ENCODE measurements at regions not wholly inside any gene's neighbourhood (a gene's known extent, or its start where the extent isn't known, plus 50 kb on each side); places are given as distances from the start of the nearest gene placed in this dataset.

DNA sequence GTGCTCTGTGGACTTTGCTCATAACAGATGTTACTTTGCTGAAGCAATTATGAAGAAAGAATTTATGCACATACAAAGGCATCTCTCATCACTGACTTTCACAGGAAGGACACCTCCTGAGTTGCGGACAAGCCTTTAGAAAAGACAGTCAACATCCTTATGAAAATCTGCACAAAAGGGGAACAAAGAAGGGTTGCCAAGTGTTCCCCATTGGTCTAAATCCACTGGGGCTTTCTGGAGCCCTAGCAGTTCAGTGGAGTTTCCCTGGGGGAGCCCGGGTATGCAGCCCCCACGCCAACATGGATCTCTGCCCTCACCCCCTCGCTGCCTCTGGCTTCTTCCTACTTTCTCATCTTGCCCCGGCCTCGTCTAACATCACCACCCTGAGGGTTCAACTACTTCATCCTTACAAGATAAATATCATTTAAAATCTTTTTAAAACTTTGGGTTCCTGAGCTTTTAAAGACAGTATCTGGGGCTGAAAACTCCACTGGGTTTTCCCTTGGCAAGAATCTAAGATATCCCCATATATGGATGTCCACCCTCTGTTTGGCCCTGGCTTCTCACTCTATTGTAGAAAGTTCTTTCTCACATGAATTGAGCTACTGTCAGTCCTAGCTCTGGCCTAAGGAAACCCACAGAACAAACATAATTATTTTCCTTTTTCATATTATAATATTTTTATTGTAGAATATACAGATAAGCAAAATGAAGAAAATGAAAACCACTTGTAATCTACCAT, 207.9 kb upstream of the RGMA start:
- no peak for DNase-seq (ENCODE audit: extremely low read depth, low read depth)
- no peak for TF ChIP-seq CTCF (IDR thresholded peaks at IDR 0.05; ENCODE audit: low read depth, low read length, missing control alignments)
- no peak overlapping the region for H3K4me3 ChIP-seq (replicated peaks; ENCODE audit: low read depth, low read length)

DNA sequence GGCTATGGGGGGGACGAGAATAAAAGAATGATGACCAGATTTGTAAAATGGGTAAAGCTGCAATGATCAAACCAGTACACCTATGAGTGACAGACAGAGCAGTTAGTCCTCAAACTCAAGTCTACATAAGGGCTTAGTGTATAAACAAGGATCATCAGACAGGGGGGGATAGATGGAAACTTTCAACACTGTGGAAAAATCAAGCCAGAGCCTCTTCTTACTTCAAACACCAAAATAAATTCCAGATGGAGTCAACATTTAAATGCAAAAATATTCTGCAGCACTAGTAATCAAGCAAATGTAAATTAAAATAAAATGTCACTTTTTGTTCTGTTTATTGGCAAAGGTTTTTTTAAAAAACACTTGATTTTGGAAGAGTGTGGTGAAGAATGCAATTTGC, 205.9 kb upstream of the RGMA start:
- DNase-seq (ENCODE audit: extremely low read depth, low read depth): no peak
- no peak overlapping the region for H3K4me3 ChIP-seq (replicated peaks; ENCODE audit: low read depth, low read length)
- no peak for TF ChIP-seq CTCF (IDR thresholded peaks at IDR 0.05; ENCODE audit: low read depth, low read length, missing control alignments)

GRCh38 chr15:93294066-93294465, 205.1 kb upstream of the RGMA start:
- no peak for DNase-seq (ENCODE audit: extremely low read depth, low read depth)

DNA sequence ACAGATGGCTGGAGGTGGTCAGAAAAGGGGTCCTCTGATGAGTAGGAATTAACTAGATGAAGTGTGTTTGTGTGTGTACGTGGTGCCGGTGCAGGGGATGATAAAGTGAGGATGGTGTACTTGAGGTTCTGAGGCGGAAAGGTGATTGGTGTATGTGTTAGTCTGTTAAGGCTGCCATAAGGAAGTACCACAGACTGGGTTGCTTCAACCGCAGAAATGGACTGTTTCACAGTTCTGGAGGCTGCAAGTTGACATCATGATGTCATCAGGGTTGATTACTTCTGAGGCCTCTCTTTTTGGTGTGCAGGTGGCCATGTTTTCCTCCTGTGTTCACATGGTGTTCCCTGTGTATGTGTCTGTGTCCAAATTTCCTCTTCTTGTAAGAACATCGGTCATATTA, 202.4 kb upstream of the RGMA start:
- no peak overlapping the region for H3K4me3 ChIP-seq (replicated peaks; ENCODE audit: low read depth, low read length)
- DNase-seq (ENCODE audit: extremely low read depth, low read depth): no peak
- TF ChIP-seq CTCF (IDR thresholded peaks at IDR 0.05; ENCODE audit: low read depth, low read length, missing control alignments): no peak

More at GRCh38 chr15:93294066-93294465, 205.1 kb upstream of the RGMA start:
- no peak overlapping the region for H3K4me3 ChIP-seq (replicated peaks; ENCODE audit: low read depth, low read length)
- TF ChIP-seq CTCF (IDR thresholded peaks at IDR 0.05; ENCODE audit: low read depth, low read length, missing control alignments): no peak

- DNase-seq (ENCODE audit: extremely low read depth, low read depth): no peak
- no peak overlapping the region for H3K4me3 ChIP-seq (replicated peaks; ENCODE audit: low read depth, low read length)
- no peak for TF ChIP-seq CTCF (IDR thresholded peaks at IDR 0.05; ENCODE audit: low read depth, low read length, missing control alignments)
Observed at GRCh38 chr15:93290618-93290946, 201.6 kb upstream of the RGMA start.

GRCh38 chr15:93289941-93290617, 201.1 kb upstream of the RGMA start:
- H3K4me3 ChIP-seq (replicated peaks; ENCODE audit: low read depth, low read length): no peak overlapping the region
- no peak for TF ChIP-seq CTCF (IDR thresholded peaks at IDR 0.05; ENCODE audit: low read depth, low read length, missing control alignments)
- no peak for DNase-seq (ENCODE audit: extremely low read depth, low read depth)
